ENCODE measurements at regions not wholly inside any gene's neighbourhood (a gene's known extent, or its start where the extent isn't known, plus 50 kb on each side); places are given as distances from the start of the nearest gene placed in this dataset.

DNA sequence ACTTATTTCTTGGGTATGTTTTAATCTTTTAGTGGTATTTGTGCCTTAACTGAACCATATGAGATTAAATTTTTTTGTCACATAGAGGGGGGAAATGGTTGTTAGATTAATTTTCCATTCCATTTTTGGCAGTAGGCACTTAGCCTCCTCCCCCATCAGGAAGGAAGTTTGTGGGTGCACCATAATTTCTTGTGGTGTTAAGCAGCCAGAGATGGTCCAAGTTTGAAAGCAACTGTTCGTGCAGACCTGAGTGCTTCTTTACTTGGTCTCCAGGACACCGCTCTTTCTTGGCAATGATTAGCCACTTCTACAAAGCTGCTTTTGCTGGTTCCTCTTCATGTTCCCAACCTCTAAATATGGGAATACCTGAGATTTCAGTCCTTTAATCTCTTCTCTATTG is 92.7 kb upstream of the RPL34 start:
- no peak for DNase-seq (ENCODE audit: low spot score)

- no peak for DNase-seq (ENCODE audit: low spot score)
Measured at GRCh38 chr4:108520807-108521206, 99.6 kb upstream of the RPL34 start.

- no peak for DNase-seq (ENCODE audit: low spot score)
Measured at GRCh38 chr4:108519911-108520601, 100.3 kb upstream of the RPL34 start.

DNA sequence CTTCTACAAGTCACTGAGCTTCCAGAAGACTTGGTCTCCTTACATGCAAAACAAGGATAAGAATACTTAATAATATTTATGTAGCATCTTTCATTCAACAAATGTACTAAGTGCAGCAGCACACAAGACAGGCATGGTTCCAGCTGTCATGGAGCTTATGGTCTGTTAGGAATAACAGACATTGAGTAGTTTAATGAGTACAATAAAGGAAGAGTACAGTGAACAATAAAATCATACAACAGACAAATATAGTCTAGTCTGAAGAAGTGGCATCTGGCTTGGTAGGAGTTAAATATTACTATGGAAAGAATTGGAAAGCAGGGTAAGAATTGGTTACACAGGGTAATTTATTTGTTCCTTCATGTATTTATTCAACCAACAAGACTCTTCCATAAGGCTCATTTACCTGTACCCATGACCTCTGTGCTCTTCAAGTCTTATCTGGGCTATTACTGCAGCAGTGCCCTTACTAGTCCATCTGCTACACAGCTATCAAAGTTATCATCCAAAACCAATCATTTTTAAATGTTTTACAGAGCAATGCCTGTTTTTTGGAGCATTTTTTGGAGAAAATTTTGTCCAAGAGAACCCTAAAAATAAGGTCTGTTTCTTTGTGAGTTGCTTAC is 101.1 kb upstream of the RPL34 start:
- DNase-seq (ENCODE audit: low spot score): no peak

DNA sequence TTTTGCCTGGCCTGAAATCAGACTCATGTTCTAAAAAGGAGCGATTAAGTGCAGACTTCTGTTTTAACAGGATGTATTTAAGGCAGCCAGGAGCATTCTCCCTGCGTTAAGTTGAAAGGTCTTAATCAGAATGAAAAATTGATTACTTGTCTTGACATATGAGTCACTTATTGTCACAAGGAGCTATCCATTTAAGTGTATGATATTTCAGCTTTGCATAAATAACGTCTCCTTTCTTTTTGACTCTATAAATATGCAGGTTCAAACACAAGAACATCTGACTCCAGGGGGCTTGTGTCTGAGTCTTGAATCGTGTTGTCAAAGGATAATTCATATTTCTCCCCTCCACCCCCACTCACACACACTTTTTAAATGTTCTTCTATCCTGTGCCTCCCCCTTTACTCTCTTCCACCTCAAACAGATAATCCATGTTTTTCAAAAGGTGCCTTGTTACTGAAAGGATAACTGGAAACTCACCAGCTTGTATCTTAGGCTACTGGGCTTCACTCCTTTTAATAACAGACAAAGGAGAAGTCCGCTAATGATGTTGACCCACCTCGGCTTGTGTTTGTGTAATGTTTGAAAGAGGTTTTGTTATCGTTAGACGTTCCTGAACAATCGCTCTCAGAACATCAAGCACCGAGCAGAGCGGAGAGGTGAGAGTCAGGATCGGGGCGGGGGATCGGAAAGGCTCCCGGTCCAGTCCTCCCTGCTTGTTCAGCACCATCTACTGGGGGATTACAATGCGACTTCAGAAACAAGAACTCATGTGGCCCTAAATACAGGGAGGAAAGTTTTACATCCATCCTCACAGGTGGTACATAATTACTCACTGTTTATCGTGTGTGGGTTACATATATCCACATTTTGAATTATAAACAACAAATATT is 107.5 kb upstream of the RPL34 start:
- peak; percentile 29 for DNase-seq (ENCODE audit: low spot score)

- no peak for DNase-seq (ENCODE audit: low spot score)
Measured at GRCh38 chr4:108511618-108512017, 108.8 kb upstream of the RPL34 start.

- DNase-seq (ENCODE audit: low spot score): no peak
Measured at GRCh38 chr4:108502356-108502755, 118.0 kb upstream of the RPL34 start.

DNA sequence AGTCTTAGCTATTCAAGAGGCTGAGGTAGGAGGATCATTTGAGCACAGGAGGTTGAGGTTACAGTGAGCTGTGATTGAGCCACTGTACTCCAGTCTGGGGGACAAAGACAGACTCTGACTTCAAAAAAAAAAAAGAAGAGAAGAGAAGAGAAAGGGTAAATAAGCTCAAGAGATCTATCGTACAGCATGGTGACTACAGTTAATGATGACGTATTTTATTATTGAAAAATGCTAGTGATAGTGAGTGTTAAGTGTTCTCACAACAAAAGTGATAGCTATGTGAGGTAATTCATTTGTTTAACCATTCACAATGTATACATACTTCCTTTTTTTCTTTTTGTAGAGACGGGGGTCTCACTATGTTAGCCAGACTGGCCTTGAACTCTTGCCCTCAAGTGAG is 121.5 kb upstream of the RPL34 start:
- no peak for DNase-seq (ENCODE audit: low spot score)

DNA sequence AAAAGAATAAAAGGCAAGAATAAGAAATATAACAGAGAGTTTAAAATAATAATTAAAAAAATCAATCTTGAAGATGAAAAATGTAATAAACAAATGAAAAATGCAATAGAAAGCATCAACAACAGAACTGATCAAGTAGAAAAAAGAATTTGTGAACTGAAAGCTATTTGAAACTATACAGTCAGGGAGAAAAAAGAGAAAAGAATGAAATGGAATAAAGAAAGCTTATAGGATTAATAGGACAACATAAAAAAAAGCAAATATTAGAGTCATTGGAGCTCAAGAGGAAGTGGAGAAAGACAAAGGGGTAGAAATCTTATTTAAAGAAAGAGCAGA is 126.8 kb upstream of the RPL34 start:
- DNase-seq (ENCODE audit: low spot score): no peak

GRCh38 chr4:108492816-108493595 is 127.4 kb upstream of the RPL34 start:
- DNase-seq (ENCODE audit: low spot score): no peak

DNA sequence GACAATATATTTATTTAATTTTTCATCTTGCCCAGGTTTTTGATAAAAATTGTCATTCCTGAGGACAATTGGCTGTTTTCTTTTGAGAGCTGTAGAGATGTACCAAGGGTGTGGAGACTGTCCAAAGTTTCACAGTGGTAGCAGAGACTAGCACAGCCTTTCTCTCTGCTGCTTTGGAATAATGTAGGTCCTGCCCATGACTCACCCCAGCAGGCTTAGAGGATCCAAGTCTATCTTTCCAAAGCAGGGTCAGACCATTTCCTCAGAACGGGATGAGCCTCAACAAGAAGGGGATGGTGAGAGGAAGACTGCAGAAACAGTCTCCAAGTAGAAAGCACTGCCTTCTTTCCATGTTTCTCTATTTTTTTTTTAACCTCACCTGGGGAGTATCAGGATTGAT is 131.5 kb upstream of the RPL34 start:
- no peak for DNase-seq (ENCODE audit: low spot score)

DNA sequence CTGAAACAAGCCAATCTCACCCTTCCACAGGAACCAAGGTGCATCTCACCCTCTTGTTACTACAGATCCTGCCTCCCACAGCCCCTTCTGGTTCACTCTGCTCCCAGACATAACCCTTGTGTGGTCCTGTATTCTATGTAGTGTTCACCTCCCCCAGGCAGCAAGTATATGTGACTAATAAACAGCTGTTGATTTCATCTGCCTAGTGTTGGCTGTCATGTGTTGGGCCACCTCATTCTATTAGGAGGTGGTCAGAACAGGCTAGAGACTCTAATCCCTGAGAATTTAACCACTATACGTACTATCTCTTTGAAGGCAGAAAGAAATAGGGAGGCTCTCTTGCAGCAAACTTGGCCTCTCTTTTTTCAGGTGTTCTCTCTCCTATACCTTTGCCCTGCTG is 134.3 kb upstream of the RPL34 start:
- no peak for DNase-seq (ENCODE audit: low spot score)

- no peak for DNase-seq (ENCODE audit: low spot score)
Measured at GRCh38 chr4:108484187-108484586, 136.2 kb upstream of the RPL34 start.

DNA sequence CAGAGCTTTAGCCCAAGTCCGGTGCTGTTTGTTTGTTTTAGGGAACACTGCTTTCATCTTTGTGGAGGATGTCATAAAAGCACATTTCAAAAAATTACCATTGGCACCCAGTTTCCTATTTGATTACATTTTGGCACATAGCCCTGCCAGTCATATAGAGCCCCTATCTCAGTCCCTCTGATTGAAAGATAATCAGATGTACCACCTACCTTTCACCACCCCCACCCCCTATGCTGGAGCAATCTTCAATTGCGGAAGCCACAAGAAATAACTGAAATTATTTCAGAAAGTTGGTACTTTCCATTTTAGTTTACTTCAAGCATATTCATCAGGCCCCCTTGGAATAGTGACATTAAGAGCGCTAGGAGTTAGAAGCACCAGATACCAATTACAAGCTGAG is 136.7 kb upstream of the RPL34 start:
- DNase-seq (ENCODE audit: low spot score): no peak

DNA sequence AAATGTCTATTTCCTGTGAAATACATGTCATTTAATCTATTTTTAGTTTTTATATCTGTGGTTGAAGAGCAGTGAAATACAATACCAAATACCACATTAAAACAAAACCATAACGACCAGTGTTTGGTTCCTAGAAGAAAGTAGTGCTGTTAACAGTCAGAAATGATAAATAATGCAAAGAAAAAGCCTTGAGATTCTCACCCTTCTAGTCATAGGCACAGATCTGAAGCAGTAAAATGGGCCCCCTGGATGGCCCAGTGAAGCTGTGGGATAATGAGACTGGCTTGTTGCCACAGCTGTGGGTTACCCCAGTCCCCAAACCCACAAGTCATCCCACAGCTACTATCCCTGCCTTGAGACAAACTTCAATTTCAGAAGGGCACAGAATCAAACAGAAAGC is 137.3 kb upstream of the RPL34 start:
- no peak for DNase-seq (ENCODE audit: low spot score)

DNA sequence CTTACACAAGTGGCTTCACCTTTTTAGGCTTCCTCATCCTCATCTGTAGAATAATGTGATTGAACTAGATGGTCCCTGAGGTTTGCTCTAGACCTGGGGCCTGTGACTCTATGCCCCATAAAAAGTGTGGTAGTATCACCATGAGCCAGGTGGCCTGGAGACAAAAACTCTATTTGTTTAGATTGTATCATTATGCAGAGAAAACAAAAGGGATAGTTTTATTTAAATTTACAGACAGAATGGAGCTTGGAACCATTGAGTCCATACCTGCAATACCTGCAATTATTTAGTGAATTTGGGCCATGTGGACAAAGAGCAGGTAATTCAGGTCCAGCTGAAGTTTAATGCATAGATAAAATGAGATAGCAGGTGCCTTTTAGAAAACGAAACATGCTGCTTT is 139.5 kb upstream of the RPL34 start:
- DNase-seq (ENCODE audit: low spot score): no peak

DNA sequence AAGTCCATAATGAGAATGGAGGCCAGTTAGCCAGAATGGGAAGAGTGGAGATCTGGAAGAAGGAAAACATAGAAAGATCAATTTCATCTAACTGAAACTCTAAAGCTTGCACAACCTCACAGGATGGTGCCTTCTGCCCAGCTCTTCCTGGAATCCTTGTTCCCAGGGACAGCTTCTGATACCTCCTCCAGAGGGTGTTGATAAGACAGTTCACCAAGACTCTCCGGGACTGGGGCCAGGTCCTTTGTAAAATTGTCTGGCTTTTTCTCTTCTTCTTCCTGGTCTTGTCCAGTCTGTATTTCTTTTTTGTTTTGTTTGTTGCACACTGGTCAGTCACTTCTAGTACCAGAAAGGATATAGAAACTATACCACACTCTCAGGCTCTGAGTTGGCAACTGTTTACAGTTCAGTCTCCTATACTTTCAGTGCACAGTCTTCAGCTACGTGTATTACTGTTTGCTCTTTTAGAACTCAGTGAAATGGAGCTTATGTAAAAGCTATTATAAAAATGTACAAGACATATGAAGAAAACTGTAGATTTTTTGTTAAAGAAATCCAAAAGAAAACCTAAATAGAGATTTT is 142.8 kb upstream of the RPL34 start:
- no peak for DNase-seq (ENCODE audit: low spot score)

- DNase-seq (ENCODE audit: low spot score): no peak
Measured at GRCh38 chr4:108473163-108473720, 147.1 kb upstream of the RPL34 start.

DNA sequence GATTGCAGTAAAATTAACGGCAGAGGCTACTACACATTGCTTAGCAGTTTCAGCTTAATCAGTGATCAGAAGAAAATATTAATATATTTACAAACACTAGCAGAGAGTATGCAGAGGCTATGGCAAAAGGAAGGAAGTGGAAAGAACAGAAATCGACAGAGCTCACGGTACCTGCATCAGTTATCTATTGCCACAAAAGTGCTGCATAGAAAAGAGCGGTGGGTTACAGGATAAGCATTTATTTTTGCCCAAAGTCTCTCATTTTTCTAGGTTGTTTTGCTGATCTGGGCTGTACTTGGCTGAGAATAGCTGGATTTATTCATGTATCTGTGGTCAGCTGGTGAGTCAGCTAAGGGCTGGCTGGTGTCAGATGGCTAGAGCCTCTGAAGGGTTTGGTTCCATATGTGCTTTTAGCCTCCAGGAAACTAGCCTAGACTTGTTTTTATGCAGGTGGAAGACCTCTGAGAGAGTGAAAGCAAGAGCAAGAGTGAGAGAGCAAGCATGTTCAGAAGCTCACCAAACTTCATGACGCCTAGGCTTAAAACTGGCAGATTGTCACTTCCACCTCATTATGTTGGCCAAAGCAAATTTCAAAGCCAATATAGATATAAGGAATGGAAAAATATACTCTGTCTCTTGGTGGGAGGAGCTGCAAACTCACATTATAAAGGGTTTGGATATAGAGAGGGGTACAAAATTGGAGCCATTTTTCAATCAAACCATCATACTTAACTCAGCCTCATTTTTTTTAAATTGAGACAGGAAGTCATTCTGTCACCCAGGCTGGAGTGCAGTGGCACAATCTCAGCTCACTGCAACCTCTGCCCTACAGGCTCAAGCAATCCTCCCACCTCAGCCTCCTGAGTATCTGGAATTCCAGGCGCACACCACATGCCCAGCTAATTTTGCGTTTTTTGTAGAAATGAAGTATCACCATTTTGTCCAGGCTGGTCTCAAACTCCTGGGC is 153.2 kb upstream of the RPL34 start:
- no peak for DNase-seq (ENCODE audit: low spot score)

DNA sequence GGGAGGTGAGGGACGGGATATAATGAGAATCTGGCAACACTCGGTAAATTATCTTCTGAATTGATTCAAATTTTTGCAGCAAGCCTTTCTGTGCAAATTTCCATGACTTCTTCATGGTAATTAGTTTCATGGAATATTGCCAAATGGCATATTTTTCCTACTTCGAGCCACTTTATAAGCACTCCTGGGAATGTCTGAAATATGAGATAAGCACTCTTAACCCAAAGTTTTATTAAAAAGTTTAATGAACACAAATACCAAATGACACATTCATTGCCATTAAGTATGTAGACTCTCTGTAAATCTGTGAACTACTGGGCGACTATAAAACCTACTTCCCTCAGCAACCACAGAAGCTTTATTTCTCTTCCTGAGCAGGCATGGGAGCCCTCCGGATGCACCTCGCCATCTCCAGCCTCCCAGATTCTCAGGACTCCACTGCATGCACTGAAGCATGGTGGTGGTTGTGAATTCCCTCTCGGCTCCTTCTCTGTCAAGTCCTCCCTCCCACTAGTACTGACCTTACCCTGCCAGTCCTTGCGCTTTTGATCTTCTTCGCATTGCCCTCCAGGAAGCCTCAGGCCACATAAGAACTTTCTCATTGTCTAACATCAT is 154.4 kb upstream of the RPL34 start:
- no peak for DNase-seq (ENCODE audit: low spot score)
